ENCODE measurements at regions not wholly inside any gene's neighbourhood (a gene's known extent, or its start where the extent isn't known, plus 50 kb on each side); places are given as distances from the start of the nearest gene placed in this dataset.

- no peak overlapping the region for H3K27ac ChIP-seq (ENCODE audit: low read depth, low read length)
- Mint-ChIP-seq H3K27ac (ENCODE audit: unreplicated experiment) (no peak overlapping the region), H3K27me3 (ENCODE audit: low read depth, unreplicated experiment) (no peaks in the 10 kb centered on the region), H3K4me1 (ENCODE audit: low read depth, unreplicated experiment) (no peaks in the 10 kb centered on the region), H3K9me3 (ENCODE audit: unreplicated experiment) (no peaks in the 10 kb centered on the region), H3K4me3 (ENCODE audit: unreplicated experiment) (no peak overlapping the region), H3K36me3 (ENCODE audit: low read depth, unreplicated experiment) (no peaks in the 10 kb centered on the region)
- H3K79me2 ChIP-seq (ENCODE audit: insufficient read depth, low read length) = no peaks in the 10 kb centered on the region
- no peak overlapping the region for H3K4me2 ChIP-seq (ENCODE audit: low read length)
- H3K36me3 ChIP-seq (ENCODE audit: insufficient read depth, low read length) = no peaks in the 10 kb centered on the region
- TF ChIP-seq CTCF (IDR thresholded peaks at IDR 0.05; ENCODE audit: insufficient read depth, low read depth, low read length) = no peak
- TF ChIP-seq EZH2 (IDR thresholded peaks at IDR 0.05; ENCODE audit: insufficient read depth, low read length) = no peak
- H3K9ac ChIP-seq (ENCODE audit: low read length) = no peak overlapping the region
- no peaks in the 10 kb centered on the region for H3K27me3 ChIP-seq (ENCODE audit: insufficient read depth, low read length)
- no peak overlapping the region for H2AFZ ChIP-seq (ENCODE audit: low read depth, low read length)
- no peaks in the 10 kb centered on the region for H3K9me3 ChIP-seq (ENCODE audit: insufficient read depth, low read depth, low read length)
- no peaks in the 10 kb centered on the region for H4K20me1 ChIP-seq (ENCODE audit: insufficient read depth, low read length)
- H3K4me1 ChIP-seq (ENCODE audit: insufficient read depth, low read length) = no peaks in the 10 kb centered on the region
- no peak overlapping the region for H3K4me3 ChIP-seq (ENCODE audit: insufficient read depth, low read depth, low read length)
- FAIRE-seq = no peak
- no peak for DNase-seq (ENCODE audit: low read depth)
Observed at GRCh38 chr6:147708170-147708569, 199.7 kb downstream of the SAMD5 start.

DNA sequence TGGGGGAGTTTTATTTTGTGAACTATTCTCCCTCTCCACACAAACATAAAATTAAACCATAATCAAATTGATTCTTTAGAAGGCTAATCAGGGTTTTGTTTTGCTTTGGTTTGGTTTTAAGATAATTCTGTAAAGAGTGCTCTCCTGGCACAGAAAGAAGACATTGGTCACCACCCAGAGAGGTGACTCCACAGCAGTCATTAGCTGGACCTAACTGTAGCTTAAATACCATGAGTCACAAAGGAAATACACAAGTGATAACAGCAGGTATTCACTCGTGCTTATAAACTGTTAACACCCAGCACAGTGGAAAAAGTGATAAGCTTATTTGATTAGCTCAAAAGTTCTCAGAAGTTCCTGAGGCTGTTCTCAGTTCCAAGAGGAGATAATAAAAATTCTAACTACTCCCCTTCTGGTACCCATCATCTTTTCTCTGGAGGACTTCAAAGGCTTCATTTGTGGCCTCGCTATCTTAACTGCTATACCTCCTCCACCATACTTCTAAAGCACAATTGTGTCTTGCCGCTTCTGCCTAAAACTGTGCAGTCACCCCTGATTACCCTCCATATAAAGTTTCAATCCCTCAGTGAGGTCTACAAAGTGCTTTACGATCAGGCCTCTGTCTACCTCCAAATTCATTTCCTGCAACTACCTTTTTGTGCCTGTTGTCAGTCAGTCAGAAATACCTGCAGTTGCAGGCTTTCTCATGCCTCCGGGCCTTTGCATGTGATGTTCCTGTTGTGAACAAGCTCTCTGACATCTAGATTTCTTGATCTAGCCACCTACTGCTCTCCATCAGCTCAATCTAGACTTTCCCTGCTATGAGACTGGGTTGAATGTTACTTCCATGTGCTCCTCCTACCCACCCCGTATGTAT, 201.1 kb downstream of the SAMD5 start:
- no peaks in the 10 kb centered on the region for H3K27me3 Mint-ChIP-seq (ENCODE audit: low read depth, unreplicated experiment)
- H3K9me3 Mint-ChIP-seq (ENCODE audit: unreplicated experiment) = peaks cover 2% of the 10 kb centered on the region
- FAIRE-seq = no peak
- Histone ChIP-seq H4K20me1 (ENCODE audit: insufficient read depth, low read length) (no peaks in the 10 kb centered on the region), H3K4me2 (ENCODE audit: low read length) (no peak overlapping the region), H3K9ac (ENCODE audit: low read length) (no peak overlapping the region), H2AFZ (ENCODE audit: low read depth, low read length) (no peak overlapping the region), H3K36me3 (ENCODE audit: insufficient read depth, low read length) (no peaks in the 10 kb centered on the region), H3K27me3 (ENCODE audit: insufficient read depth, low read length) (no peaks in the 10 kb centered on the region), H3K9me3 (ENCODE audit: insufficient read depth, low read depth, low read length) (no peaks in the 10 kb centered on the region), H3K79me2 (ENCODE audit: insufficient read depth, low read length) (no peaks in the 10 kb centered on the region), H3K4me1 (ENCODE audit: insufficient read depth, low read length) (no peaks in the 10 kb centered on the region), H3K27ac (ENCODE audit: low read depth, low read length) (no peak overlapping the region), H3K4me3 (ENCODE audit: insufficient read depth, low read depth, low read length) (no peak overlapping the region)
- H3K4me3 Mint-ChIP-seq (ENCODE audit: unreplicated experiment) = no peak overlapping the region
- TF ChIP-seq EZH2 (IDR thresholded peaks at IDR 0.05; ENCODE audit: insufficient read depth, low read length) = no peak
- TF ChIP-seq CTCF (IDR thresholded peaks at IDR 0.05; ENCODE audit: insufficient read depth, low read depth, low read length) = no peak
- peak; percentile 46 for DNase-seq (ENCODE audit: low read depth)
- no peaks in the 10 kb centered on the region for H3K36me3 Mint-ChIP-seq (ENCODE audit: low read depth, unreplicated experiment)
- H3K27ac Mint-ChIP-seq (ENCODE audit: unreplicated experiment) = no peak overlapping the region
- no peaks in the 10 kb centered on the region for H3K4me1 Mint-ChIP-seq (ENCODE audit: low read depth, unreplicated experiment)

GRCh38 chr6:147710890-147711289, 202.4 kb downstream of the SAMD5 start:
- no peaks in the 10 kb centered on the region for H3K27me3 Mint-ChIP-seq (ENCODE audit: low read depth, unreplicated experiment)

More at GRCh38 chr6:147710890-147711289, 202.4 kb downstream of the SAMD5 start:
- no peak overlapping the region for H3K27ac ChIP-seq (ENCODE audit: low read depth, low read length)
- peaks cover 2% of the 10 kb centered on the region for H3K9me3 Mint-ChIP-seq (ENCODE audit: unreplicated experiment)
- no peak overlapping the region for H3K4me3 Mint-ChIP-seq (ENCODE audit: unreplicated experiment)
- no peak overlapping the region for H3K4me3 ChIP-seq (ENCODE audit: insufficient read depth, low read depth, low read length)
- no peak overlapping the region for H3K27ac Mint-ChIP-seq (ENCODE audit: unreplicated experiment)
- no peak for TF ChIP-seq EZH2 (IDR thresholded peaks at IDR 0.05; ENCODE audit: insufficient read depth, low read length)
- no peak for TF ChIP-seq CTCF (IDR thresholded peaks at IDR 0.05; ENCODE audit: insufficient read depth, low read depth, low read length)
- FAIRE-seq (no peak), DNase-seq (ENCODE audit: low read depth) (no peak)
- H3K4me2 ChIP-seq (ENCODE audit: low read length) = no peak overlapping the region
- H3K4me1 ChIP-seq (ENCODE audit: insufficient read depth, low read length) = no peaks in the 10 kb centered on the region
- H3K27me3 ChIP-seq (ENCODE audit: insufficient read depth, low read length) = no peaks in the 10 kb centered on the region
- no peaks in the 10 kb centered on the region for H3K79me2 ChIP-seq (ENCODE audit: insufficient read depth, low read length)
- no peaks in the 10 kb centered on the region for H3K4me1 Mint-ChIP-seq (ENCODE audit: low read depth, unreplicated experiment)
- no peaks in the 10 kb centered on the region for H4K20me1 ChIP-seq (ENCODE audit: insufficient read depth, low read length)
- H2AFZ ChIP-seq (ENCODE audit: low read depth, low read length) = no peak overlapping the region
- H3K9me3 ChIP-seq (ENCODE audit: insufficient read depth, low read depth, low read length) = no peaks in the 10 kb centered on the region
- H3K36me3 Mint-ChIP-seq (ENCODE audit: low read depth, unreplicated experiment) = no peaks in the 10 kb centered on the region
- H3K36me3 ChIP-seq (ENCODE audit: insufficient read depth, low read length) = no peaks in the 10 kb centered on the region
- H3K9ac ChIP-seq (ENCODE audit: low read length) = no peak overlapping the region

Data from astrocyte (in vitro differentiated cells and primary cell).